HG03135 (cell line): ENCODE measurements at regions not wholly inside any gene's neighbourhood (a gene's known extent, or its start where the extent isn't known, plus 50 kb on each side); places are given as distances from the start of the nearest gene placed in this dataset.
A peak's percentile ranks its signal among the peaks of the same experiment; 100 is the strongest.

Source experiments
- ATAC-seq: cut with Tn5 transposase; IDR thresholded peaks from one replicate; pipeline ENCODE4 v1.9.1; 2021; ENCODE audit warnings: mild to moderate bottlenecking, moderate library complexity; ENCODE audit not compliant: unreplicated experiment

DNA sequence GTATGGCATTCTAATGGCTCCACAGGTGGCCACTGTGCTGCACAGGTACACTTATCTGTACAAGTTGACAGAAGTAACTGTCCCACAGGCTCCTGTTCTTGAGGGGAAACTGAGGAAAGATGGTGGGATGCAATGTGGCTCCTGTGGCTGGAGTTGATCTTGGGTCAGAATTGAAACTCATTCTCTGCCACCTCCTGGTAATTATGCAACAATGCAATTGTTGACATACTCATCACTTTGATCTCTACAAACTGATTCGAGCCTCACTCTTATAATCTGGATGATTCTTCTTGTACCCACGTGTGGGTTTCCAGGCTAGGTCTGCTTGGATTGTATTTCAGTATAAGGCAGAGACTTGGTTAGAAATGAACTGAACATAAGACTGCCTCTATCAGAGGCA lies 148.8 kb downstream of the CCNG2 start:
- no peak for ATAC-seq

DNA sequence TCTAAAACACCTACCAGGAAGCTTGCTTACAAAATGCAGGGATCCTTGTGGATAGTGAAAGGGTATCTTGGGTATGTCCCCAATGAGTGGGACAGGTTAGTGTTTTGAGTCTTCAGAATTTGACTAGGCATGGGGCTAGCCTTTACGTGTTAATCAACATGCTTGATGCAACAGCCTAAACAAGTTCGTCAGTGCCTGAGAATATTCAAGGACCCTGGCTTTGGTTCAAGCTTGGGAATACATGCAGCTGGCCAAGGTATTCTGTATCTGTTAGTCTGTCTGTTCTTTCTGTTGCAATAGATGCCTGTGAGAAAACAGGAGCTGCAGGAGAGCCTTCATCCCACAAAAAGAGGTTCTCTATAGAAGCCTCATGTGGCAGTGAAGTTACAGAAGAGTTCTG lies 149.5 kb downstream of the CCNG2 start:
- no peak for ATAC-seq

DNA sequence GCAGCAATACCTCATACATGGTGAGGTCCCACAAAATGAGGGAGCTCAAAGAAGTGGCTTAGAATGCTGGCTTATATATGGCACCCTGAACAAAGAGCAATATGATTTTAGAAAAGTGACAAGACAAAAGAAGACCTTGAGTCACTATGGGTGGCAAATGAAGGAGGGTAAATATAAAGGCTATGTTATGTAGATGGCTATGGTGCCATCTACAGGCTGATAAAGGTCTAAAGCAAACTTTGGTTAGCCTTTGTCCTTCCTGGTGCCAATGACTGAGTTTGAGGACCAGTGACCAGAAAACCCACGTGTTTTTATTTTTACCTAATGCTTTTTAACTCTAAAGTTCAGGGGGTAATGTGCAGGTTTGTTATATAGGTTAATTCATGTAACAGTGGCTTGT lies 151.8 kb downstream of the CCNG2 start:
- no peak for ATAC-seq

DNA sequence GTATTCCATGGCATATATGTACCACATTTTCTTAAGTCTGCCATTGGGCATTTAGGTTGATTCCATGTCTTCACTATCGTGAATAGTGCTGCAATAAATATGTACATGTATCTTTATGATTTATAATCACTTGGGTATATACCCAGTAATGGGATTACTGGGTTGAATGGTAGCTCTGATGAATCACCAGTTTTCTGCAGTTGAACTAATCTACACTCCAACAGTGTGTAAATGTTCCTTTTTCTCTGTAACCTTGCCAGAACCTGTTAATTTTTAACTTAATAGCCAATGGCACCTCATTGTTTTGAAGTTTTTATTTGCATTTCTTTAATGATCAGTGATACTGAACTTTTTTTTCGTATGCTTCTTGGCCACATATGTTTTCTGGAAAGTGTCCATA lies 152.5 kb downstream of the CCNG2 start:
- ATAC-seq, result no peak

DNA sequence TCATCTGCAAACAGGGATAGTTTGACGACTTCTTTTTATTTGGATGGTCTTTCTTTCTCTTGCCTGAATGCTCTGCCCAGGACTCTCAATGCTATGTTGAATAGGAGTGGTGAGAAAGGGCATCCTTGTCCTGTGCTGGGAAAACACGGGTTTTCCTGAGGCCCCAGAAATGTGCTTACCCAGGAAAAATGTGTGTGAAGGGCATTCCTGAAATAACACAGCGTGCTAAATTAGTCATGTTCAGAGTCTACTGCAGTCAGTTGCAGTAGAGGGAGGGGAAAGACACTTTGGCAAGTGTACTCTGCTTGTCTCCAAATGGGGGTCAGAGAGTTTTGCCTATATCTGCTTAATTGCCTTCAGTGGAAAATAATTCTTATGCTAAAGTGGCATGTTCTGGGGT lies 153.9 kb downstream of the CCNG2 start:
- ATAC-seq, result no peak

DNA sequence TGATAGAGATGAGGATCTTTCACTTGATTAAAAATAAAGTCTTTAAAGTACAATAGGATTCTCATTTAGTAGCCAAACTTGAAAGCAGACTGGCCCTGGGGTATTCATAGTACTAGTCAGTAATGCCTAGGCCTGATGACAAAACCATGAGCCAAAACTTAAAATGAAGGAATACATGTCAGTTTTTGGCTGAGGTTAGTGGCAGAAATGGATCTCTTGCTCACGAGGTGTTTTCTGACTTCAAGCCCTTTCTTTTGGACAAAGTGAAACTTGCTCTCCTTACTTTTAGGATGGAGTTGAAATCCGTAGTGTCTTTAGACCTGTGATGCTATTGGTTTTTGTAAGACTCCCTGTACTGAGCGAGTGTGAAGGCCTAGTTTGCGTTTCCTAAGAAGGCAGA lies 157.7 kb downstream of the CCNG2 start:
- ATAC-seq, result no peak

DNA sequence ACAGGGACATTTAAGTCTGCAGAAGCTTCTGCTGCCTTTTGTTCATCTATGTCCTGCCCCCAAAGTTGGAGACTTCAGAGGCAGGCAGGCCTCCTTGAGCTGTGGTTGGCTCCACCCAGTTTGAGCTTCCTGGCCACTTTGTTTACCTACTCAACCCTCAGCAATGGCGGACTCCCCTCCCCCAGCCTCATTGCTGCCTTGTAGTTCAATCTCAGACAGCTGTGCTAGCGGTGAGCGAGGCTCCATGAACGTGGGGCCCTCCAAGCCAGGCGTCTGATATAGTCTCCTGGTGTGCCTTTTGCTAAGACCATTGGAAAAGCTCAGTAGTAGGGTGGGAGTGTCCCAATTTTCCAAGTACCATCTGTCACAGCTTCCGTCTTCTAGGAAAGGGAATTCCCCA lies 170.1 kb downstream of the CCNG2 start:
- ATAC-seq, result no peak

DNA sequence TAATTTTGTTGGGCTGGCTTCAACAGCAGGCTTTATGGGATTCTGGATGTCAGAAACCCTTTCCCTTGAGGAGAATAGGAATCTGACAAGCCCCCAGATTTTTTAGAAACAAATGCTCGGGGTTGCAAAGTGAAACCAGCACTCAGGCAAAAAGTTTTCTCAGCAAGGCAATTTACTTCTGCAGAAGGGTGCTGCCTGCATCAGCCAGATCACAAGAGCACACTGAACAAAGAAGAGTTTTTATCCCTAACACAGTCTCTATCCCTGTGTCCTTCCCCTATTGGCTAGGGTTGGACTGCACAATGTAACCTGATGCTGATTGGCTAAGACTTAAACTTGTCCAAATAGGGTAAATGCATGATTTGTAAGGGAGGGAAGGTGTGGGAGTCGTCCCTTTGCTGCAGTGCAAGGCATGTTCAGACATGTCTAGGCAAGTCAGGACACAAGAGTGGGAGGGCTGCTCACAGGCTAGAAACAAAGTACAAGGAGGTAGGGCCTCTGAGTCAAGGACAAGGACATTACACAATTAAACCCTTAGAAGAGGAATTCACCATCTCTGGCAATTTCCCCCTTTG lies 175.8 kb downstream of the CCNG2 start:
- ATAC-seq, result no peak

DNA sequence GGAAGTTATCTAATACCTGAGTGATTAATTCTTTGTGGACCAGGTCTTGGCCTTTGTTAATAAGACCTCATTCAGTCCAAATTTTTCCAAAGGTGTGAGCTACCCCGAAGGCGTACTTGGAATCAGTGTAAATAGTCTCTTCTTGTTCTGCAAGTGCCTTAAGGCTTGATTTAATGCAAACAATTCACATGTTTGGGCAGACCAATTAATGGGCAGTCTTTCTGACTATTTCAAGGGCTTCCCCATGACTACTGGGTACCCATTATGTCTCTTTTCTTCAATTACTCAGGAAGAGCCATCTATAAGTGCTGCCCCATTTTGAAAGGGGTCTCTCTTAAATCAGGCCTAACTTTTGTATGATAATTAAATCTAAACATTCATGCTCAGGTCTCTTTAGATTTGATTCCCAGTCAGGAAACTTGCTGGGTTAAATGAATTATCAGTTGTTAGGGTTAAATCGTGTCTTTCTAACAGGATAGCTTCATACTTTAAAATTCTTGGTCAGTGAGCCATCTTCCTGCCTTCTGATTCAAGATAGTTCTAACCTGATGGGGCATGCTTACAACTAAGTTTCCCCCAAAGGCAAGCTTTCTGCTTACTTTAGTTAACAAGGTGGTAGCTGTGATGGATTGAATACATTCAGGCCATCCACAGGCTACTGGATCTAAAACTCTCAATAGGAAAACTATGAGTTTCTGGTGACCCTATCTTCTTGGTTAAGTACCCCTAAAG lies 179.6 kb downstream of the CCNG2 start:
- no peak for ATAC-seq

DNA sequence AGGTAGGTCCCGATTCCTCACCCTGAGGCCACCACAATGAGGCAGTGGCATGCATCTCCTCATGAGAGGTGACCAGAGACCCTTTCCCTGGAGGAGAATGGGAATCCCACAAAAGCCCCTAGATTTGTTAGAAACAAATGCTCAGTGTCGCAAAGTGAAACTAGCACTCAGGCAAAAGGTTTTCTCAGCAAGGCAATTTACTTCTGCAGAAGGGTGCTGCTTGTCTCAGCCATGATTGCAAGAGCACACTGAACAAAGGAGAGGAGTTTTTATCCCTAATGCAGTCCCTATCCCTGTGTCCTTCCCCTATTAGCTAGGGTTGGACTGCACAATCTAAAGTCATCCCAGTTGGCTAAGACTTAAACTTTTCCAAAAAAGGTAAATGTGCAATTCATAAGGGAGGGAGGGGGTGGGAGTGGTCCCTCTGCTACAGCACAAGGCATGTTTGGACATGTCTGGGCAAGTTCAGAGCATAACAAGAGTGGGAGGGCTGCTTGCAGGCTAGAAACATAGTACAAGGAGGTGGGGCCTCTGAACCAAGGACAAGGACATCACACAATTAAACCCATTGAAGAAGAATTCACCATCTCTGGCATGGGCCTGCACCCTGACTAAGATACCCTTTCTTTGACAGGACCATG lies 185.3 kb downstream of the CCNG2 start:
- ATAC-seq, result no peak

DNA sequence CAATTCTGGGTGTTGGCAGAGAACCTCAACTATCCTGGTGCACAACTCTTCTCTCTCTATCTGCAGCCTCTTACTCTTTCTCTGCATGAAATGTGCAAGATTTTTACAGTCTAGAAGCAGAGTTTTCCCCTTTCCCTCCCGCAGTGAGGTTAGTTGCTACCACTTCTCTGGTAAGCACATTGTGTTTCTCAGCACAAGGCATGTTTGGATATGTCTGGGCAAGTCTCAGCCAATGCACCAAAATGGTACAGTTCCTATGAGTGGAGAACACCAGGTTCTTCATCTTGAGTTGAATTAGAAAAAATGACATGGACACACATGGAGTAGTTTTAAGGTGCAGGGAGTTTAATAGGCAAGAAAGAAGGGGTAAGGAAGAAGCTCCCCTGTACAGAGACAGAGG lies 187.0 kb downstream of the CCNG2 start:
- ATAC-seq, result no peak

DNA sequence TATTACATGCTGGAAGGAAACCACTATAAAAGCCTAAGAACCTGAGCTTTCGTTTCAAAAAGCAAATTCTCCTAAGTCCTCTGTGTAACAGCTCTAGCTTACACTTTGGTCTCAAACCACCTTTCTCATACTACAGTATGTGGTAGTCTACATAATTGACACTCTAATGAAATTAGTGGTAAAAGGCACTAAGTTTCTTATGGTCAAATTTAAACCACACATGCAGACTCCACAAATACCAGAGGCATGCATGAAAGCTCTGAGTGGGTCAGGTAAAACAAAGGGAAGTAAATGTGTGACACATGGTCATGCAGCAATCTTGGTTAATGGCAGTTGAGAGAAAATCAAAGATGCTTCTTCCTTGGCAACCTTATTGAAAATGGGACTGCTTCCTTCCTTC lies 187.8 kb downstream of the CCNG2 start:
- no peak for ATAC-seq

DNA sequence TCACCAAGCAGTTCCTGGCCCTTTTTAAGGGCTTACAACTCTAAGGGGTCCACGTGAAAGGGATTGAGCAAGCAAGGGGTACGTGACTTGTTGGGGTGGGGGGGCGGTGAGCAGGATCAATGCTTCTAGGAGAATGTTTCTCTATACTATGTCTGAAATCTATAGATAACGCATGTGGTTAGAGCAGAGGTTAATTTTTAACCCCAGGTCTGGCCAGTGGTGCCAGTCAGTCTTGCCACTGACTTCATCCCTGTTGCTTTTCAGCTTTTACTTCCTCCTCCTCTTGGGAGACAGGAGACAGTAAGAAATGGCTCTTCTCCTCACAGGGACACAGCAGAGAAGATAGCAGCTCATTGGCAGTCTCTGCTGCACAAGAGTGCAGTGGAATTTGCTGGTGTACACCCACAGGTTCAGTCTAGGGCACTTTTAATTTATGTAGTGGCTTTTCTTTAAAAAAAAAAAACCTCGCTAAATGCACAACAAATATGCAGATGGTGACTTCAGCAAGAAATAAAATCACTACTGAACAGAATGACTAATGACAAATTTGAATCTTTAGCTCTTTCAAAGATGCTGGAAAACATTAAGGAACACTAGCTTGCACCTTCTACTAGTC lies 190.5 kb downstream of the CCNG2 start:
- ATAC-seq, result peak; percentile 56

DNA sequence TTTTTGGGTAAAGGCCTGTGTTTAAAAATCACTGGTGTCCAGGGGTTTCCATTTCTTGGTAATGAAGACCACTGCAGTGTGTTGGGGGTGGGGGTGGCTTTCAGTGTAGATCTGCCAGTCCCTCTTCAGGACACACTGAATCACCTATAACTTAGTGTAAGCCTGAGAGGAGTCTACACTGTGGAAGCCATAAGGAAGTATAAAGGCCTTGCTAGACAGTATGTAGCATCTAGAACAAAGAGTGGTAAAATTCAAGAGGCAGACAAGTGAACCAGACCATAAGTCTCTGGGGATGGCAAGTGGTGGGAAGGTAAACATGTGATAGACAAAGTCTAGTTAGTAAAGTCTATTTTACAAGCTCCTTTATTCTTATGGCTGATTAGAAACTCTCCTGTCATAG lies 191.8 kb downstream of the CCNG2 start:
- ATAC-seq, result no peak

DNA sequence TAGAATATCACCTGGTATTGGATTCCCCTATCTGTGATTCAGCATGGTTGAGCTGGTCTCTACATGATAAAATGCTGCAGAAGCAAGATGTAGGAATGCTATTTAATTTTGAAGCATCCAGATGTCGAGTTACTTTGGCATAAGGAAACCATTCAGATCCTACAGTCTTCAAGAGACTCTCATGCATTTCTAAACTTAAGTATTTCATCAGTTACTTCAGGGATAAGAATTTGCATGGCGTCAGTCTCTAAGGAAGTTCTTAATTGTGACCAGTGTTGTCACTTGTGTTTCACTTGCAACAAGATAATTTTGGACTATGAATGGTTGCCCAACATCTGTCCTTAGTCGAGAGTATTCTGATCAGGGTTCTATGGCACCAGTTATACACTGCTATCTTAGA lies 192.4 kb downstream of the CCNG2 start:
- ATAC-seq, result no peak

DNA sequence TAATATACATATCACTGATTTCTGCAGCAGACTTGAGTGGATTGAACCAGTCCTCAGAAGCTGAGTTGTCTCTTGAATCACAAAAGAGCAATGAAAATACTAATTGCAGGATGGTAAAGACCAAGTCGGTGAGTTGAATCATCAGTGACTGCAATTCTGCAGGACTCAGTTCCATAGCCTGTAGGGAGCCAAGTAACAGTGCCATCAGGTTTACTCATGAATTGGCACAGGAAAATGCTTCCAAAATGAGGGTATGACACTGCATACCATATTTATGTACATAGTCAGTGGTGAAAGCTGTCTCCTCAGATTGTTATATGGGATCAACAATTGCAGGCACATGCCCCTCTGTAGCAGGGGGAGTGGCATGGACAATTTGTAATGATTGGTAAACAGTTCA lies 192.8 kb downstream of the CCNG2 start:
- ATAC-seq, result no peak

DNA sequence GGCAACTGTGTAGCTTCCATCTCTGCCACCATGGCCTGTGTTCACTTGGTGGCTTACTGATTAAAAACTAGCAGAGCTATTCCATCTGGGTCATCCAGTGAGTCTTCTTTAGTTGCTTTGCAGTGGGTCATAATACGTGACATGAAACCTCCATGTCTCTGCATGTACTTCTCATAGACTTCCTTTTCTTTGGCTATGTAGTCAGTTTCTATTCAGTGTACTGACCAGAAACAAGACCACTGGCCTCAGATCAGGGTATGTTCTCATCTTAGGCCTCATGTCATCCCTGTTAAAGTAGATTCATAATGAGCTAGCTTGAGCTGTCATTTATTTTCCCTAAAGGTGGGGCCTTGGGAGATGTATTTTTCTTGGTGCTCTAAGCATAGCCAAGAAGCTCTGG lies 195.2 kb downstream of the CCNG2 start:
- no peak for ATAC-seq

DNA sequence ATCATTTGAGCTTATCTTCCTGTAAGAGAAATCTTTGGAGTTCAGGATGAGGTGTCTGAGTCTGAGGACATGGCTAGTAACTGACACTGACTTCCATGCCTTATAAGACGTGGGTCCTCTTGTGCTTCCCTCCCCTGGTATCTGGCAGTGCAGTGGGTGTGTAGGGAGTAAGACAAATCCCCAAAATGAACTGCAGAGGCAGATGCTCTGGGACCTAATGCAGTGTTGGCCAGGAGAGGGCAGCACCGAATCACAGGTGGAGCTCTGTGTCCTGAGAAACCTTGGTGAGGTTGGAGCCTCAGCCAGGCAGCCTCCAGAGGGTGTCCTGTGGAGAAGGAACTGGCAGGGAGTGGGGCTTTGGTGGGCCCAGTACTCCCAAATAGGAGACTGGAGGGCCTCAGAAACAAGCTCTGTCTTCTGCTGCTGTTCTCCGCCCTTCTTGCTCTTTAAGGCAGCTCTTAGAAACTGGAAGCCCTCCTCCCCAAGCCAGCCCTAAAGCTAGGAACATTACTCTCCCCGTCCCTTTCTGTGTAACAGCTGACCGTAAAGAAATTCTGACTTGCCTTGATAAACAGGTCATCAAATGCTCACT lies 196.8 kb downstream of the CCNG2 start:
- ATAC-seq, result peak; percentile 48

DNA sequence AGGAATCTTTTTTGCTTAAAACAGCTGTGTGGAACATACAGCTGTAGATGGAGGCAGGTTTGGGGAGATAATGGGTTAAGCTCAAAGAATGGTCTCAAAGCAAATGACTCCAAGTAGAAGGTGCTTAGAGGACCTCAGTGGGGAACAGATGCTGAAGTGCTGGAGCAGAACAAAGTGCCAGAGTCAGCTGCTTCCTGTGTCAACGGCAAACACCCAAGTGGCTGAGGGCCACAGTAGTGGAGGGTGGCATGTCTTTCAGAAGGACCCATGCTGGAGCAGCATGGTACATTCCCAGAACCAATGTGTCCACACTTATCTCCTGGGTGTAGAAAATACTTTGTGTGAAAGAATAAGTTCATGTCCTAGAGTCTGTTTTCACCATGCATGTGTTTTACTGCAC lies 197.5 kb downstream of the CCNG2 start:
- no peak for ATAC-seq

DNA sequence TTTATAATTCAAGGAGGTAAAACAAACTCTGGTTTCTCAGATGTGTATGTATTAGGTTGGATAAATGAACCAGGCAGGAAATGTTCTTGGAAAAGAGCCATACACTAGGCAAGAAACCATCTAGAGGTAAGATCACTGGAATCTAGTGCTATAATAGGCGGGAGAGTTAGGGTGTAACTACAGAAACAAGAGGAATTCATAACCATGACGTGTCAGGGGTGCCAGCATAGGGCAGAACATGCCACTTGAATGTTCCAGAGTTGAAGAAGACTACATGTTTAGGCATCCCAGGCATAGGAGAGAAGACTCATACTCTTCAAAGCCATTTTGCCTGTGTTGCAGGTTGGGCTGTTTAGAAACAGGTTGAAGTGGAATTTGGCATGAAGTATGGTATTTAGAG lies 198.7 kb downstream of the CCNG2 start:
- no peak for ATAC-seq

DNA sequence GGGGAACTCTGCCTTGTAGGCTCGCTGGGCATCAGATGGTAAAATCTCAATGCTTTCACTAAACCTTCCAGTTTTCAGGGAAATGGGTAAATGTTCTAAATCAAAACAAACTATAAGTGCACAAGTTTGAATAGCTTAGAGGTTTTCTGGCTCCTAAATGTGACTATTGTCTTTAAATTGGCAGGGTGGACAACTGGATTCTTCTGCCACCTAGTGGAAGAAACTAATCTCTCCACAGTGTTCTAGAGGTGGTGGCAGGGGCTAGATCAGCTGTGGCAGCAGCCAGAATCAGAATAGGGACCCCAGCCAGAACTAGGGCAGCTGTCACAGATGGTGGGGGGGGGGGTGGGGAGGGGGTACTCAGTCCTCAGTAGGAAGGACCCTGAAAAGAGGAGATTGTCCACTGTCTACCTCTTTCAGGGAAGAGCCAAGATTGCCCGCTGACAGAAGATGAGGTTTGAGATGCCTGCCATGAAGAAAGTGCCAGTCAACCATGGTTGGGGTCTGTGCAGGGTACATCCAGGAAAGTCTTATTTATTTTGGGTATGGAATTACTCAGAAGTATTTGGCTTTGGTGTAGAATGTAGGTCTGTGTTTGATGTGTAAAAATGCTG lies 201.4 kb downstream of the CCNG2 start:
- no peak for ATAC-seq
